A204.1 (cell line): ENCODE measurements at regions not wholly inside any gene's neighbourhood (a gene's known extent, or its start where the extent isn't known, plus 50 kb on each side); places are given as distances from the start of the nearest gene placed in this dataset.
A peak's percentile ranks its signal among the peaks of the same experiment; 100 is the strongest.

ENCODE experiments used
- FAIRE-seq: peaks from 2 replicates; lab custom pipeline; 2012; peaks lifted over from hg19 to GRCh38; lab: Jason Lieb, UNC

GRCh38 chr13:107912745-107913144 is 302.6 kb downstream of the LIG4 start:
- FAIRE-seq, result no peak

DNA sequence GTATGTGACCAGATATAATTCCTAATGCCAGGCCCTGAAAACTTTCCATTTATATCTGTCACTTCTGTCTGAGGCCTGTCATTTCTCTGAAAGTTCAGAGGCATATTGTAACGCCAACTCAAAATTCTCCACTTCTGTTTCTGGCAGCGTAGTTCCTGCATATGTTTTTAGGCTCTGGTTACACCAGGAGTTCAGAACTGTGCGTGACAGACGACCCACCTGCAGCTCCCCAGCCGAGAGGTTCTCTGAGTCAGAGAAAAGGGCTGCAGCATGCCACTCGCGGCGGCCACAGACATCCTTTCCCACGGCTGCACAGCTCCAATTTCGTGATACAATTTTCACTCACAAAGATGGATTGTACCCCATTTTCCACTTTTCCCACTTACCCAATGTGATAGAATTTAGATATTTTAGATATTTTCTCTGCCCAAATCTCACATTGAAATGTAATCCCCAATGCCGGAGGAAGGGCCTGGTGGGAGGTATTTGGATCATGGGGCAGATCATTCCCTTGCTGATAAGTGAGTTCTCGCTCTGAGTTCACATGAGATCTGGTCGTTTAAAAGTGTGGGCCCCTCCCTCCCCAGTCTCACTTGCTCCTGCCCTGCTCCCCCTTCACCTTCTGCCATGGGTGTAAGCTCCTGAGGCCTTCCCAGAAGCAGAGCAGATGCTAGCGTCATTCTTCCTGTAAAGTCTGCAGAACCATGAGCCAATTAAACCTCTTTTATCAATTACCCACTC is 308.1 kb downstream of the LIG4 start:
- no peak for FAIRE-seq

DNA sequence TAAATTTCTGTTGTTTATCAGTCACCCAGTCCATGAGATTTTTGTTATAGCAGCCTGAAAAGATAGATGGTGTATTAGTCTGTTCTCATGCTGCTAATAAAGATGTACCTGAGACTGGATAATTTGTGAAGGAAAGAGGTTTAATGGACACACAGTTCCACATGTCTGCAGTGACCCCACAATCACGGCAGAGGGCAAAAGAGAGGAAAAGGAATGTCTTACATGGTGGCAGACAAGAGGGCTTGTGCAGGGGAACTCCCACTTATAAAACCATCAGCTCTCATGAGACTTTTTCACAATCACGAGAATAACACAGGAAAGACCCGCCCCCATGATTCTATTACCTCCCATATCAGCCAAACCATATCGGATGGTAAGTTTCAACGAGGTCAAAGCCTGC is 309.2 kb downstream of the LIG4 start:
- FAIRE-seq, result no peak

DNA sequence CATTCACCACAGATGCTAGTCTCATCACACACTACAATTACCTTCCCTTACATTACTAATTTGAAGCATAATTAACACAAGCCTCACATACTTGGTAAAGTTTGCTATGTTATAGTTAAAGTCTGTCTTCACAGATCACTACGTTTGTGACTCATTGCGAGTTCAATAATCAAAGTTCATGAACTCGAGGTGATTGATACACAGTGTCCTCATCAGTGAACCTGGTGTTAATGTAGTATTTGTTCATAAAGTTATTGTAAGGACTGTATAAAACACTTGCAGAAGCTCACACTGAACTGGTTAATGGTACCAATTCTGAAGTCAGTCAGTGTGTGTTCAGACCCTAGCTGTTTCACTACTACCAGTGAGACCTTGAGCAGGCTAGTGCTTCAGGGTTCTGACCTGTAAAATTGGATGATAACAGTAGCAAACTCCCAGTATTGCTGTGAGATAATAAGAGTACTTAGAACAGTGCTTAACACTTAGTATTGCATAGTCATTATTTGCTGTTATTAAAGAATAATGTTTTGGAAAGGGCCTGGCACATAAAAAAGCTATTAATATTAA is 313.3 kb downstream of the LIG4 start:
- no peak for FAIRE-seq

- FAIRE-seq, result no peak
Measured at GRCh38 chr13:107901230-107901629, 314.1 kb downstream of the LIG4 start.

DNA sequence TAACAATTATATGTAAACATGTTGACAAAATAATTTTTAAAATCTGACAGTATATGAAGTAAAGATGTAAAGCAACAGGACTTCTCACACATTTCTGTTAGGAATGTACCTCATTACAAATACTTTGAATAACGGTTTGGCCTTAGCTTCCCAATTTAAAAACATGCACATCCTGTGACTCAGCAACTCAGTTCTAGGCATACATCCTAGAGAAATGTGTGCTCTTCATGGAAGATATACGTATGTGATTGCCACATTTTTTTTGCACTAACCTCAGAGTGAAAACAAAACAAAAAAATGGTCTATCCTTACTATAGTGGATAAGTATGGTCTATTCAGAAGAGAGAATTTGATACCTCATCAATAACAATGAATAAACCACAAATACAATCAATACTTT is 314.6 kb downstream of the LIG4 start:
- FAIRE-seq, result no peak

DNA sequence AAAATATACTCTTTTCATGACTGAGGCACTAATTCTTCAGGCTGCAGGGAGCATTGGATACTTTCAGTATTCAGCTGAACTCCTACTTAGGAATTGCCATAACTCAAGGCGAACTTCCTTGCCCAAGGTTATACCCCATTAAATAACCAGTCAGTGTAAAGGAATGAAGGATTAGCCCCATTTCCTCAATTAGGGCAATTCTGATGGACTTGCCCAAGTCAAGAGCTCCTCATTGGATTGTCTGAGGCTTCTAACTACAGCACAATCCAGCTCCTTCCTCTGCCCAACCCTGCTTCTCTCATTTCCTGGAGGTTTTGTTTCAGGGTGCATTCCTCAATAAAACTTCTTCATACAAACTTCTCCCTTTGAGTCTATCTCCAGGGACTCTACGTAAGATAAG is 329.2 kb downstream of the LIG4 start:
- no peak for FAIRE-seq

GRCh38 chr13:107884564-107884963 is 330.8 kb downstream of the LIG4 start:
- no peak for FAIRE-seq

- no peak for FAIRE-seq
Measured at GRCh38 chr13:107883561-107884175, 331.7 kb downstream of the LIG4 start.

- no peak for FAIRE-seq
Measured at GRCh38 chr13:107882708-107883560, 332.4 kb downstream of the LIG4 start.

- no peak for FAIRE-seq
Measured at GRCh38 chr13:107881362-107881761, 334.0 kb downstream of the LIG4 start.

GRCh38 chr13:107874456-107874855 is 340.9 kb downstream of the LIG4 start:
- FAIRE-seq, result peak; percentile 65

DNA sequence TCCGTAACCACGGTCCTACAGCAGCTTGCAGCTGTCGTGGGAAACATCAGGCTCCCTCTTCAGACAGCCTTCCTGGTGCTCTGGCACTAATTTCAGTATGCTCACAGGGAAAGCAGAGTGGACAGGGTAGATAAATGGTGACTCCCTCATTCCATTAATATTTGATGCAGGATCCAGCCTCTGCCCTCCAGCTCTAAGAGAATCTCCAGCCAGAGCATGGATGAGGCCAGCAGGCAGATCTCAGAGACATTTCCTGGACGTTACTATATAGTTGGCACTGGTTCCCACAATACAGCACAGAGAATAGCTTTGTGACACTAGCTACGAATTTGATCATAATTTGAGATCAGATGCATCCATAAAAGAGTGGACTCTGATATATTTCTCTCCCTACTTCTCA is 341.4 kb downstream of the LIG4 start:
- no peak for FAIRE-seq

GRCh38 chr13:107870400-107870799 is 344.9 kb downstream of the LIG4 start:
- FAIRE-seq, result no peak

DNA sequence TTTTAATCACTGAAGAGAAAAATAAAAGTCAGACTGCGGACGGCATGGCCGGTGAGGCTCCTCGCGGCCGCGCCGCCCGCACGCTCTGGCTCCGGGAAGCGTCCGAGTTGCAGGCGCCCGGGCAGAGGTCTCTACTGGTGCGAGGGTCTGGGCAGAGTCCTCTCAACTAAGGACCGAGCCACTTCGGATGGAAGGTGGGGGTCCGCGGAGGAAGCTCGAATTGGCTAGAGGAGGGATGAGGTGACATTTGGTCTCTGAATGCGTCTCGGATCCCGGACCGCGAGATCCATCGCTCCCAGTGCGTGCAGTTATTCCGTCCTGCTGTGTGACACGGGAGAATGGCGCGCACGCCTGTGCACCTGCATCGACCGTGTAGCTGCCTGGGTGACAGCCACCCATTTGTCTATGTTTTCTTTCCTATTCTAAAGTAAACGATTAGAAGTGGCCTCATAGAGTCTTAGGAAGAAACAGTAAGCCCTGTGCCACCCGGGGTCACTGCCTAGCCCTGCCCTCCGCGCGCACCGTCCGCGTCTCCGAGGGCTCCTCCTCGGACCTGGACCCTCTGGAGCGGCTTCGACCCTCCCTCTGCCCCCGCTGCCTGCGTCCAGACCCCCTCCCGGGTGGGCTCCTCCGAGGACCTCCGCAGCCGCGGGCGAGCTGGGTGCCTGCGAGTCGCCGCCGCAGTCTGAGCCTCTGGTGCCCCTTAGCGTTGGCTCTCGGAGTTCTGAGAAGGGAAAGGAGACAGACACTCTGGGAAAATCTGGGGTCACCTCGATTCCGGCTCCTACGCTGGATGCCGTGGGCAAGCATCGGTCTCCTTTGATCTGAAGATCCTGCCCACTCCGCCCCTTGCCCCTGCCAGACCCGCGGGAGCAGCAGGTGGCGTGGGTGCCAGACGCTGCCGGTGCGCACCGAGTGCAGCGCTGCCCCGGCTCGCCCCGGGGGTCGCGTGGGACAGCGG is 347.4 kb downstream of the LIG4 start:
- FAIRE-seq, result no peak

DNA sequence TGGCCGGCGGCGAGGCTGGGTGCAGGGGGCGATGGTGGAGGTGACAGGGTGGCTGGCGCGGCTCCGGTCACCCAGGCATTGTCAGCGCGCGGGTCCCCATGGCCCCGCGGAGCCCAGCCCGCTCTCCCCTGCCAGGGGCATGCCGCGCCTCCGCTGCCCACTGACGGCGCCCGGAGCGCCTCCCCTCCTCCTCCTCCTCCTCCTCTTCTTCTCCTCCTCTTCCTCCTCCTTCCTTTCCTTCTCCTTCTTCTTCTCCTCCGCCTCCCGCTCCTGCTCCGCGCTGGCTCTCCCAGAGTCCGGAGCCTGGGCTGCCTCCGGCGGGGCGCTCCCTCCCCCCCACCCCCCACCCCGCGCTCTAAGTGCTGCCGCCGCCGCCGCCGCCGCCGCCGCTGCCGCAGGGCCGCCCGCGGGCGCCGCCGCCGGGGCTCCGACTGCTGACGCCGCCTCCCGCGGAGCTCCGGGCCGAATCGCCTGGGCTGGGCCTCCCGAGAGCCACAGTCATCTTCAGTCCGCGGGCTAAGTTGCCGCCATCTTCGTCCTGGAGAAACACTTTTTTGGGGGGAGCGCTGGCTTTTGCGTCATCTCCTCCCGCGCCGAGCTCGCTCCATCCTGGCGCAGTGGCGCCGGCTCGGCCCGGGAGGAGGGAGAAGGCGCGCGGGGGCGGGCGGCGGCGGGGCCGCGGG is 348.3 kb downstream of the LIG4 start:
- no peak for FAIRE-seq

DNA sequence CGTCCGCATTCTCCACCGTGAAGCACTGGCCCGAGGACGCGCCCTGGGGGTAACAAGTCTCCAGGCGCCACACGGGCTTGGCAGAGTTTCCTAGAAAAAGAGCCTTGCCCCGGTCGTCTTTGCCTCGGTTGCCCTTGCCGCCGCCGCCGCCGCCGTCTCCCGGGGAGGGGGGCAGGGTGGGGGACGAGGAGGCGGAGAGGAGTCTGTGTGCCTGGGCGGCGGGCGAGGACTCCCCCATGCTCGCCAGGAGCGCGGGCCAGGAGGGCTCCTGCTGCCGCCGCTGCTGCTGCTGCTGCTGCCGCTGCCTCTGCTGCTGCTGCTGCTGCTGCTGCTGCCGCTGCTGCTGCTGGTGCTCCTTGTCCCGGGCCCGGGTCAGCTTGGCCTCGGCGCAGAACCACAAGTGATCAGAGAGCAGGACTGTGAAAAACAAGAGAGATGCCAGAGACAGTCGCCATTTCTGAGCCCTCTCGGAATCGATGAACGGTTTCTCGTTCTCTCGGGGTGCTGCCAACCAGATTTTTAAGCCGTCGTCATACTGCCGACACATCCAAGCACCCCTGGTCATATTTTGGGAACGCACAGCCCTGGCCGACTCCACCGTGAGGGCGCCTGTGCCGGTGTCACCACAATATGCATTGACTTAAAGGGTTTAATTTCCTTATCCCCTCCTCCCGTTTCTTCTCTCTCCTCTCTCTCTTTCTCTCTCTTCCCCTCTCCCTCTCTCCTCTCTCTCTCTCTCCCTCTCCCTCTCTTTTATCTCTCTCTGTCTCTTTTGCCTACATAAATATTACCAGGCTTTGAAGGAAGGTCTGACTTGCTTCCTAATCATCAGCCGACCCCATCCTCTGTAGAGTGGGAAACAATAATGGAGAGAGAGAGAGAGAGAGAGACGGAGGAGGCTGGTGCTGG is 349.1 kb downstream of the LIG4 start:
- no peak for FAIRE-seq

- FAIRE-seq, result no peak
Measured at GRCh38 chr13:107865643-107866031, 349.7 kb downstream of the LIG4 start.

DNA sequence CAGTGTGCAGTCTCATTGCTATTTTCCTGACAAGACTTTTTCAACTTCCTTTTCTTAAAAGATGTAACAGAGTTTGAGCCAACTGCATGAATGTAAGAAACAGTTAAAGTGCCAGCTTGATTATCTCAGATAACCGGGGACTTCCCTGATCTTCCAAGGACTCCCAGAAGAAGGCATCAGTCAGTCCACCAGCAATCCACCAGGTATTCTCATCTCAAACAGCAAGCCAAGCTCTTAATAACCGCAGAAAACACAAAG is 350.1 kb downstream of the LIG4 start:
- FAIRE-seq, result no peak

GRCh38 chr13:107864543-107865317 is 350.6 kb downstream of the LIG4 start:
- no peak for FAIRE-seq
